ENCODE measurements at regions not wholly inside any gene's neighbourhood (a gene's known extent, or its start where the extent isn't known, plus 50 kb on each side); places are given as distances from the start of the nearest gene placed in this dataset.

GRCh38 chr21:33969581-33969980 lies 54.0 kb upstream of the ATP5PO start:
- TF ChIP-seq POLR2AphosphoS5 (IDR thresholded peaks at IDR 0.05; ENCODE audit: low read depth, low read length) (no peak), TAF1 (IDR thresholded peaks at IDR 0.05; ENCODE audit: borderline replicate concordance, low read depth, low read length) (no peak), POLR2A (IDR thresholded peaks at IDR 0.05; ENCODE audit: low read depth, low read length) (no peak)
